CD4-positive, alpha-beta T cell treated with Interleukin-17A for 1 hour (primary cell): ENCODE measurements at regions not wholly inside any gene's neighbourhood (a gene's known extent, or its start where the extent isn't known, plus 50 kb on each side); places are given as distances from the start of the nearest gene placed in this dataset.

ENCODE experiments used
- DNase-seq: peaks from one replicate; pipeline ENCODE4 v3.0.0-alpha.2; 2020

- no peak for DNase-seq
These were observed 183.9 kb upstream of the SLC10A2 start for GRCh38 chr13:103250071-103250470.

- DNase-seq, result no peak
These were observed 180.5 kb upstream of the SLC10A2 start for GRCh38 chr13:103246581-103247200.

- DNase-seq, result no peak
These were observed 177.3 kb upstream of the SLC10A2 start for GRCh38 chr13:103243495-103243894.

- DNase-seq, result no peak
These were observed 172.2 kb upstream of the SLC10A2 start for GRCh38 chr13:103238441-103238840.

- no peak for DNase-seq
These were observed 170.0 kb upstream of the SLC10A2 start for GRCh38 chr13:103236213-103236612.

DNA sequence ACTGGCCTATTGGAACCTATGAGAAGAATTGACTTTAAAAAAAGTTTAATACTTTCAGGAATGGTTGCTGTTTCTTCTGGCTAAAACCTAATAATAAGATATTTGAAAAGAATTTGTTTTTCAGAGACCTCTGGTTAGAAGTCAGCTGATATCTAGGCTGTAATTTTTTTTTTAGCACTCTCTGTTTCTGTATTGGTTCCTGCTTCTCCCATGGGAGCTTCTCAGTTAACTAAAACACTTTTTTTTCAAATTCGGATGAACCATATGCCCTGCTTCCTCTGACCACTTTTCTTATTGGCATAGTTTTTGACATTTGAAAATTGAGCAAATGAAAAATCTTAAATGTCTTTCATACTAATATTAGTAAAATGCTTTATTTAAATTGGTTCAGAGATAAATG, 163.5 kb upstream of the SLC10A2 start:
- DNase-seq, result no peak

DNA sequence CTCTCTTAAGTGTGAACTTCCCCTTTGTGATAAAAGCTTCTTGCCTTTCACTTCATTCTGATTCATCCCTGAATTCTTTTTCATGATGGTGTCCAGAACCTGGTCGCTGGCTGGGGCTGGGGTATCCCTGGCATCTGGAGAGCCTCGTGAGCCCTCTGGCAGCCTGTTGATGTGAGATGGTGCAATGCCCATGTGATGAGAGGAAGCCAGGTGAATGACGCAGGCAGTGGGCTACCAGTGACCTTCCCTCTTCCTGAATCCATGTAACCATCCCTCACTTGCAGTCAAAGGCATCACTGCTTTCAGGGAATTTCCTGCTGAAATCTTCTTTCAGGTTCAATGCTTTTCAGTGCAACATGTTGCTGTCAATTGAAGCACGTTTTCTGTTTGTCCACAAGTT, 158.6 kb upstream of the SLC10A2 start:
- no peak for DNase-seq

GRCh38 chr13:103222683-103223082, 156.5 kb upstream of the SLC10A2 start:
- no peak for DNase-seq

DNA sequence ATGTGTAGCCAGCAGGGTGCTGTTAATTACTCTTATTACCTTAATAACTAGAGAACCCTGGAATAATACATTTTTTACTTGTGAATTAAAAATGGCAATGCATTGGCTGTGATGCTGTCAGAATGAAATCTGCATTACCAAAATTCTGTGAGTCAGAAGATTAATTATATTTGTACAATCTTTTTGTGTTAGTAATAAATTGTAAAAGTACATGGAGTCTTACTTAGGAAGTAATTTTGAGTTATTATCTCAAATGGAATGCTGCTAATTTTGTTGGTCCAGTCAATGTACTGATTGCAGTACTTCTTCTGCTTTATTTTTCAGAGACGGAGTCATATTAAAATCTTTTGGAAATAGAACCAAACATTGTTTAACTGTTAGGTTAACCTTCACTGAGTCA, 152.0 kb upstream of the SLC10A2 start:
- DNase-seq, result no peak

- no peak for DNase-seq
These were observed 146.9 kb upstream of the SLC10A2 start for GRCh38 chr13:103213152-103213551.

- DNase-seq, result no peak
These were observed 144.1 kb upstream of the SLC10A2 start for GRCh38 chr13:103210348-103210747.

- no peak for DNase-seq
These were observed 137.6 kb upstream of the SLC10A2 start for GRCh38 chr13:103203735-103204330.

- no peak for DNase-seq
These were observed 134.1 kb upstream of the SLC10A2 start for GRCh38 chr13:103200118-103200885.

DNA sequence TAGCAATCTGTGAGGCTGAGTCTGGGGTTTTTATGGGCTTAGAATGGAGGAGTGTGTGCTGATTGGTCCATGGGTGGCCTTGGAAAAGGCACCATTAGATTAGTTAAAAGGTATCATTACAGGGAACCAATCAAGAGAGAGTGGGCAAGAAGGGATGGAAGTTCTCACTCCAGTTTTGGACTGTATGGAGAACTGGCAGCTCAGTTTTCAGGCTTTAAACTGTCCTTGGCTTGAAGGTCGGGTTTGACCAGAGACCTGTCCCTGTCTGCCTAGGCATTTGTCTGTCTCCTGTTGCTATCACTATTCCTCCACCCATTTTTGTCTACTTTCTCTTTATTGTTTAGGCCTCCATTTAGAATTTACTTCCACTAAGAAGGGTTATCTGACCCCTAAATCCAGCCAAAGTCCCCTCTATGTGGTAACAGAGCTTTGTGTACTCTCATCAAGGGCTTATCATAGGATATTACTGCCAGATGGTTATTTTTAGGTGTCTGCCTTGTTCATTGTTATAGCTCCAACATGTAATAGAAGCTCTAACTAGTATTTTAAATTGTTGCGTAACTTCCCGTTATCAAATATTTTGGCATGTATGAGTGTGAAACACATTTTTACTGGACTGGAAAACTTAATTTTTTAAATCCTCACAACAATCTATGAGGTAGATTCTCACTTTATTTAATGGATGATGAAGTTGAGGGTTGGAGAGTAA, 133.3 kb upstream of the SLC10A2 start:
- DNase-seq, result no peak

GRCh38 chr13:103196356-103196755, 130.1 kb upstream of the SLC10A2 start:
- DNase-seq, result no peak

DNA sequence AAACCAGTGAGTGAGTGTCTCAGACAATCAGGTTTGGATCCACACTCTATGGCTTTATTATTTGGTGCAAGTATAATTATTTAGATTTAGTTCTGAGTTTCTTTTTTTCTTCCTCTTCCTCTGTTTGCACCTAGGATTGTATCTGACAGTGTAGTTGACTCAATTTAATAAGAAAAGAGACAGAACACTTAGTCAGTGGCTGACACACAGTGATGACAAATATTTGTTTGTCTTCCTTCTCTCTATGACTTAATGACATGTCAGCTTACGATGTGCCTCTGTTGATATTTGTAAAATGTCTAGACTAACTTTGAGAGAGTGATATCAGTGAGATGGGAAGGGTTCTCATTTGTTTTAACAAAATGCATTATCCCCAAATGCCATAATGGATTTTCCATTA, 129.5 kb upstream of the SLC10A2 start:
- no peak for DNase-seq

- DNase-seq, result no peak
These were observed 128.7 kb upstream of the SLC10A2 start for GRCh38 chr13:103194871-103195270.

DNA sequence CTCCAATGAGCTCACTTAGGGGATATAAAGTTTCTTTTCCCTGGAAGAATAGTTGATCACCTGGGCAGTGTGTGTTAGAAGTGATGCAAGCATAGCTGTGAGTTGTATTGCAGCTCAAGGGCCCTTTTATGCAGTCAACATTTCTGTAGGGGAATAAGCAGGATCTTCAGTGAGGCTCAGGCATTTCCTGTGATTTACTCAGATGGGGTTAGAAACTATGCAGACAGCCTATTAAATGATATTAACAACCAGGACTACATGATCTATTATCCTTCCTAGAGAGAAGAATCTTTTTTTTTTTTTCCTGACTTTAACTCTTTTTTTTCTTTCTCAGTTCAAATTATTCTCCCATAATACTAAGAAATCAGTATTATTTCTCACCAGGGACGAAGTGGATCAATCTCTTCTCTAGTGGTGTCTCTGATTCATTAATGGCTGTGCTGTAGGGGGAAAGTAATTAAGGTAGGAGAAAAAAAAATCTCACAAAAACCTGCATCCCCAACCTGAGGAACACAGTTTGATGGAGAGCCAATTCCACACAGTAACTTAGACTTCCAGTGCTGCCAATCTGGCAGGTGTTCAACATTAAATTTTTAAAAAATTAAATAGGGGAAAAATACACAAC, 126.4 kb upstream of the SLC10A2 start:
- no peak for DNase-seq

GRCh38 chr13:103190841-103191240, 124.6 kb upstream of the SLC10A2 start:
- DNase-seq, result no peak

DNA sequence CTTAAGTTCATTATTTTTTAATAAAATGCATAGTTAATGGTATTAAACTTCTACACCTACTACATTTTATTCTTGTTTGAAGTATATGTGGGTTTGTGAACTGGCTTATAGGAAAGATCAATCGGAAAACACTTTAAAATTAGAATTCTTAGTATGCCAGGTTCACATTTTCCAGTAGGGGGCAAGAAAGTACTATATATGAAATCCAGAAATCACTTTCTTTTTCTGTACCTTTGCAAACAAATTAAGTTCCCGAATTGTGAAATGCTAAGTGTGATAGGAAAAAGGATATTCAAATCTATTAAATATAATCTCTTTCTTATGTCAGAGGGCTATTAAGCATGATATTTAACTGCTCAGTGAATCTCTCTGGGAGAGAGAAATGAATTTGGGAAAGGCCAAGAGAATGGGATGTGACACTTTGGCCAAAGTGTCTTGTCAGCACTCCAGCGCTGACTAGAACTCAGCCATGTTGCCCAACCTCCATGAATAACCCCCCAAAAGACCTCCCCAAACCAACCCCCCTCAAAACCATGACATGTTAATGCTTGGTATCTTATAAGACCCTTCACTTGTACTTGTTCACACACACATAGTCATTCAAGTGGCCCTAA, 122.6 kb upstream of the SLC10A2 start:
- DNase-seq, result no peak

- DNase-seq, result no peak
These were observed 121.5 kb upstream of the SLC10A2 start for GRCh38 chr13:103187721-103188156.

GRCh38 chr13:103184413-103184812, 118.2 kb upstream of the SLC10A2 start:
- DNase-seq, result no peak
